CD8-positive, alpha-beta memory T cell (primary cell): ENCODE measurements at regions not wholly inside any gene's neighbourhood (a gene's known extent, or its start where the extent isn't known, plus 50 kb on each side); places are given as distances from the start of the nearest gene placed in this dataset.
"Not testable (repeated sequence)": the region's sequence is repeated elsewhere in the genome, so short reads cannot be mapped to it uniquely, and the experiment has no call there.

ENCODE experiments used
- CTCF ChIA-PET: fragments of 350-600 bp; sonication (Branson Sonifier 250); formaldehyde crosslinking; loops from one replicate; lab custom pipeline; 2021; ENCODE audit warnings: antibody characterized with exemption; lab: Charles Lee
- POLR2A ChIA-PET: fragments of 350-600 bp; sonication (Branson Sonifier 250); formaldehyde crosslinking; loops from one replicate; lab custom pipeline; 2021; ENCODE audit warnings: antibody characterized with exemption; lab: Charles Lee
- DNase-seq, 5 donors: peaks; one replicate each; pipeline versions ENCODE4 v3.0.0 to v3.0.0-alpha.2; 2020 to 2022; ENCODE audit warnings: mixed read lengths in 1 of 5
- H3K27ac ChIP-seq: one replicate; pipeline ENCODE4 v1.7.0; 2013; ENCODE audit warnings: low read depth, mild to moderate bottlenecking, low read length, moderate library complexity
- H3K27me3 ChIP-seq: 2 replicates; pipeline ENCODE4 v1.7.0; 2013; ENCODE audit warnings: low read length, mild to moderate bottlenecking; ENCODE audit not compliant: insufficient read depth, poor library complexity, severe bottlenecking
- H3K36me3 ChIP-seq: 2 replicates; pipeline ENCODE4 v1.7.0; 2013; ENCODE audit warnings: mild to moderate bottlenecking, low read length, moderate library complexity; ENCODE audit not compliant: insufficient read depth
- H3K4me1 ChIP-seq: 2 replicates; pipeline ENCODE4 v1.7.0; 2013; ENCODE audit warnings: mild to moderate bottlenecking, low read length, moderate library complexity; ENCODE audit not compliant: insufficient read depth
- H3K4me3 ChIP-seq: 2 replicates; pipeline ENCODE4 v1.7.0; 2013; ENCODE audit warnings: mild to moderate bottlenecking, low read length
- H3K9me3 ChIP-seq: 2 replicates; pipeline ENCODE4 v1.7.0; 2013; ENCODE audit warnings: mild to moderate bottlenecking, low read length
- H3K27ac Mint-ChIP-seq, 8 donors: one replicate each; pipeline ENCODE4 v1.8.0; 2020 to 2021; ENCODE audit warnings: mixed read lengths in 8 of 8, mild to moderate bottlenecking in 6 of 8, inconsistent platforms in 3 of 8, moderate library complexity in 3 of 8
- H3K27me3 Mint-ChIP-seq, 2 donors: one replicate each; pipeline ENCODE4 v1.8.0; 2020 to 2021; ENCODE audit warnings: mixed read lengths in 2 of 2, mild to moderate bottlenecking in 1 of 2, moderate library complexity in 1 of 2
- H3K36me3 Mint-ChIP-seq, 3 donors: one replicate each; pipeline ENCODE4 v1.8.0; 2020 to 2021; ENCODE audit warnings: mixed read lengths in 3 of 3, inconsistent platforms in 1 of 3, mild to moderate bottlenecking in 1 of 3
- H3K4me1 Mint-ChIP-seq, 3 donors: one replicate each; pipeline ENCODE4 v1.8.0; 2020 to 2021; ENCODE audit warnings: mixed read lengths in 3 of 3, inconsistent platforms in 1 of 3, mild to moderate bottlenecking in 1 of 3
- H3K4me3 Mint-ChIP-seq, 7 donors: one replicate each; pipeline ENCODE4 v1.8.0; 2020 to 2021; ENCODE audit warnings: mixed read lengths in 7 of 7, mild to moderate bottlenecking in 6 of 7, moderate library complexity in 4 of 7, inconsistent platforms in 2 of 7
- H3K9me3 Mint-ChIP-seq, 5 donors: one replicate each; pipeline ENCODE4 v1.8.0; 2020 to 2022; ENCODE audit warnings: mixed read lengths in 5 of 5, mild to moderate bottlenecking in 3 of 5, moderate library complexity in 2 of 5, inconsistent platforms in 1 of 5

DNA sequence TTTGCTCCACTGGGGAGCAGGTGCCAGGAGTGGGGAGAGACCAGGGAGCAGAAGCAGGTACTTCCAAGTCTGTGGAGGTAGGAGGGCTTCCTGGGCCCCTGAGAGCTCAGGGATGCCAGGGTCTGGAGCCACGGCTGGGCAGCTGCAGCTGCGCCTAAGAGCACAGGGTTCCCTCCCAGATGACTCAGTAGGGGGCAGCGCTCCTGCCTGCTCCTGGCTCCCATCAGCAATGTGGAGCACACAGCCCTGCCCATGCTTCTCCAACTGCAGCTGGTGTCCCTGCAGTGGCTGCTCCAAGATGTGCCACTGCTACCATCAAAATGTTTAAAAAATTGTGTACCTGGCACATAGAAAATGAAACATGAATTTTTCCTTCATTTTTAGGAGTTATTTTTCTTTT, 1028.2 kb downstream of the PCDH7 start:
- DNase-seq = no peak
- Histone ChIP-seq H3K36me3 (no peaks in the 10 kb centered on the region), H3K4me1 (no peaks in the 10 kb centered on the region), H3K27me3 (no peaks in the 10 kb centered on the region), H3K27ac (no peak overlapping the region), H3K9me3 (no peaks in the 10 kb centered on the region), H3K4me3 (no peak overlapping the region)
- CTCF ChIA-PET = no interaction called here
- Mint-ChIP-seq H3K9me3 (peaks cover 13 to 32% (median 14%) of the 10 kb centered on the region in 5 donors), H3K36me3 (no peaks in the 10 kb centered on the region), H3K4me3 (no peak overlapping the region), H3K27ac (no peak overlapping the region), H3K27me3 (no peaks in the 10 kb centered on the region), H3K4me1 (no peaks in the 10 kb centered on the region)
- POLR2A ChIA-PET = no interaction called here

GRCh38 chr4:31750581-31750980, 1030.4 kb downstream of the PCDH7 start:
- H3K27ac Mint-ChIP-seq, CTCF ChIA-PET, H3K36me3 Mint-ChIP-seq, H3K9me3 ChIP-seq, DNase-seq, H3K4me1 ChIP-seq, H3K4me1 Mint-ChIP-seq, H3K27me3 ChIP-seq, H3K27me3 Mint-ChIP-seq, H3K4me3 ChIP-seq, H3K36me3 ChIP-seq, H3K27ac ChIP-seq, H3K4me3 Mint-ChIP-seq, POLR2A ChIA-PET: not testable (repeated sequence)
- H3K9me3 Mint-ChIP-seq = peaks cover 13 to 32% (median 22%) of the 10 kb centered on the region in 5 donors

GRCh38 chr4:31755751-31756150, 1035.6 kb downstream of the PCDH7 start:
- H3K9me3 Mint-ChIP-seq = peaks cover 8 to 40% (median 16%) of the 10 kb centered on the region in 5 donors
- H3K4me3 ChIP-seq = no peak overlapping the region
- H3K27me3 ChIP-seq = no peaks in the 10 kb centered on the region
- ChIA-PET POLR2A (no interaction called here), CTCF (no interaction called here)
- no peak overlapping the region for H3K4me3 Mint-ChIP-seq
- H3K36me3 ChIP-seq = no peaks in the 10 kb centered on the region
- H3K4me1 ChIP-seq = no peaks in the 10 kb centered on the region
- no peaks in the 10 kb centered on the region for H3K9me3 ChIP-seq
- no peaks in the 10 kb centered on the region for H3K27me3 Mint-ChIP-seq
- no peak overlapping the region for H3K27ac ChIP-seq
- no peak overlapping the region for H3K27ac Mint-ChIP-seq
- no peaks in the 10 kb centered on the region for H3K36me3 Mint-ChIP-seq
- no peak for DNase-seq
- no peaks in the 10 kb centered on the region for H3K4me1 Mint-ChIP-seq

- Histone ChIP-seq H3K27ac (no peak overlapping the region), H3K4me1 (no peaks in the 10 kb centered on the region), H3K9me3 (no peaks in the 10 kb centered on the region), H3K4me3 (no peak overlapping the region), H3K27me3 (no peaks in the 10 kb centered on the region), H3K36me3 (no peaks in the 10 kb centered on the region)
- DNase-seq = no peak
- H3K36me3 Mint-ChIP-seq = no peaks in the 10 kb centered on the region
- ChIA-PET CTCF (no interaction called here), POLR2A (no interaction called here)
- H3K27ac Mint-ChIP-seq = no peak overlapping the region
- peaks cover 6 to 57% (median 13%) of the 10 kb centered on the region in 5 donors for H3K9me3 Mint-ChIP-seq
- H3K4me1 Mint-ChIP-seq = no peaks in the 10 kb centered on the region
- H3K4me3 Mint-ChIP-seq = no peak overlapping the region
- no peaks in the 10 kb centered on the region for H3K27me3 Mint-ChIP-seq
These were observed 1048.6 kb downstream of the PCDH7 start for GRCh38 chr4:31768756-31769155.

DNA sequence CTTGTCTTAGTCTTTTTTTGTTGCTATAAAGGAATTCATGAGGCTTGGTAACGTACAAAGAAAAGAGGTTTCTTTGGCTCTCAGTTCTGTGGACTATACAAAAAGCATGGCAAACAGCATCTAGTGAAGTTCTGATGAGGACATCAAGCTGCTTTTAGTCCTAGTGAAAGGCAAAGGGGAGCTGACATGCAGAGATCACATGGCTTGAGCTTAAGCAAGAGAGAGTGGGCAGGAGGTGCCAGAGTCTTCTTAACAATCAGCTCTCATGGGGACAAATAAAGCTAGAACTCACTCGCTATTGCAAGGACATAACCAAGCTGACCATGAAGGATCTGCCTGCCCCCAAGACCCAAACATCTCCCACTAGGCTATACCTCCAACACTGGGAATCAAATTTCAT, 1063.1 kb downstream of the PCDH7 start:
- peaks cover 4% of the 10 kb centered on the region for H3K9me3 ChIP-seq
- CTCF ChIA-PET = no interaction called here
- peaks cover 2 to 17% (median 6%) of the 10 kb centered on the region in 5 donors for H3K9me3 Mint-ChIP-seq
- H3K4me3 Mint-ChIP-seq = no peak overlapping the region
- no peaks in the 10 kb centered on the region for H3K36me3 Mint-ChIP-seq
- no peaks in the 10 kb centered on the region for H3K4me1 ChIP-seq
- POLR2A ChIA-PET = no interaction called here
- H3K4me3 ChIP-seq = no peak overlapping the region
- H3K27ac Mint-ChIP-seq = no peak overlapping the region
- H3K4me1 Mint-ChIP-seq = no peaks in the 10 kb centered on the region
- no peak for DNase-seq
- H3K36me3 ChIP-seq = no peaks in the 10 kb centered on the region
- H3K27me3 Mint-ChIP-seq = no peaks in the 10 kb centered on the region
- H3K27me3 ChIP-seq = no peaks in the 10 kb centered on the region
- no peak overlapping the region for H3K27ac ChIP-seq

DNA sequence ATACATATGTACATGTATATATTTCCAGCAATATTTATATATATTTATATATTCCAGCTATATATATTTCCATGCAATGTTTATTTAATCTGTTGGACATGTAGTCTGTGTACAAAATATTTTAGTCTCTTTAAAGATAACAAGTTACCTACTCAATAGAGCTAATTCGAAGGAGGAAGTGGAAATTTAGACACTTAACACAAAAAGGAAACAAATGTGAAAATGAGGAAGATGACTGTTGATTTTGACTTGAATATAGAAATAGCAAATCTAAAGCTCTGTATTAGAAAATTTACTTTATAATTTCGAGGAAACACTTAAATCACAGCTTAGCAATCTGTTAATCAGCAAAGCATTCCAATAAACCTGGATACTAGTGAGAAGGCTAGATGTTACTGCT, 1064.4 kb downstream of the PCDH7 start:
- Mint-ChIP-seq H3K4me1 (no peaks in the 10 kb centered on the region), H3K36me3 (no peaks in the 10 kb centered on the region)
- no peak overlapping the region for H3K27ac ChIP-seq

DNA sequence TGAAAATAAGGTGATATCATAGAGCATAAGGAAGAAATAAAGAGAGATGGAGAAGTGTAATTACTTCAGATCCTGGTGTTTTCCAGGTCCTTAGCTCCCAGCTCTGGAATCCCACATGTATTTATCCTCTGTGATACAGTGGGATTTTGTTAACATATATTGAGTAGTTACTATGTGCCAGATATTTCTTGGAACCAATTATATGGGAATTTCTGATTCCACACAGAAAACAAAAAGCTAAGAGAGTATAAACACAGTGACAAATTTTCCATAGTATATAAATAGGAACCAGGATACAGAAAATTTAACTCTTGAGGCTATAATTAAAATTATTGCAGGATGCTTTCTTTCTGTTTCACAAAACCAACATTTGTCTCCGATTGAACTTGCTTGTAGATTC, 1067.5 kb downstream of the PCDH7 start:
- H3K4me1 ChIP-seq = no peaks in the 10 kb centered on the region
- H3K36me3 Mint-ChIP-seq = no peaks in the 10 kb centered on the region
- peaks cover 4% of the 10 kb centered on the region for H3K9me3 ChIP-seq
- no peak overlapping the region for H3K4me3 ChIP-seq
- DNase-seq = no peak
- H3K27ac Mint-ChIP-seq = no peak overlapping the region
- H3K36me3 ChIP-seq = no peaks in the 10 kb centered on the region
- no peak overlapping the region for H3K4me3 Mint-ChIP-seq
- no peaks in the 10 kb centered on the region for H3K4me1 Mint-ChIP-seq
- POLR2A ChIA-PET = no interaction called here
- H3K27ac ChIP-seq = no peak overlapping the region
- no peaks in the 10 kb centered on the region for H3K27me3 Mint-ChIP-seq
- no peaks in the 10 kb centered on the region for H3K27me3 ChIP-seq
- H3K9me3 Mint-ChIP-seq = peaks cover 2 to 15% (median 7%) of the 10 kb centered on the region in 5 donors
- CTCF ChIA-PET = no interaction called here

More for the DNA sequence above, 1064.4 kb downstream of the PCDH7 start:
- Histone ChIP-seq H3K9me3 (peaks cover 4% of the 10 kb centered on the region), H3K4me3 (no peak overlapping the region), H3K36me3 (no peaks in the 10 kb centered on the region), H3K4me1 (no peaks in the 10 kb centered on the region), H3K27me3 (no peaks in the 10 kb centered on the region)
- ChIA-PET CTCF (interaction anchor here (0.6 kb wide), 1 partner anchor 411 kb away, joined by 3 read pairs; no protein-coding TSS in a partner anchor), POLR2A (no interaction called here)
- no peak for DNase-seq
- no peak overlapping the region for H3K4me3 Mint-ChIP-seq
- H3K27ac Mint-ChIP-seq = no peak overlapping the region
- no peaks in the 10 kb centered on the region for H3K27me3 Mint-ChIP-seq
- H3K9me3 Mint-ChIP-seq = peaks cover 0 to 14% (median 6%) of the 10 kb centered on the region in 5 donors

DNA sequence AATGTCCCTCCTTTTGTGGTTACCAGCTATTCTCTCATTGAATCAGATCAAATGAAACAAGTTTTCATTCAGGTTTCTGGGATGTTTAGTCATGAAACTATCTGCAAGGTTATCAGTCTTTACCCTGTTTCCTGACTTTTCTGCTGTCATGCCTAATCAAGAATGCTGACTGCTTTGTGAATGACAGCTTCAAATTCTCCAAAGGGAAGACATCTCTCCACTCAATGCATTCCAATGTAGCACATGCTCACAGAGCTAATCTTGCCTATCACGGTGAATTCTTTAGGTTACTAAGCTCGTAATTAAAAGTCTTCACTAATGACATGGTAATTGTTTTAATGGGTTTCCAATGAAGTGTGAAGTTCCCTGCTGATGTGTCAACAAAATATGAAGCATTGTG, 1068.5 kb downstream of the PCDH7 start:
- Histone ChIP-seq H3K4me1 (no peaks in the 10 kb centered on the region), H3K27ac (no peak overlapping the region), H3K27me3 (no peaks in the 10 kb centered on the region), H3K36me3 (no peaks in the 10 kb centered on the region), H3K9me3 (no peaks in the 10 kb centered on the region), H3K4me3 (no peak overlapping the region)
- Mint-ChIP-seq H3K36me3 (no peaks in the 10 kb centered on the region), H3K9me3 (peaks cover 2 to 15% (median 4%) of the 10 kb centered on the region in 5 donors), H3K27ac (no peak overlapping the region), H3K27me3 (no peaks in the 10 kb centered on the region), H3K4me3 (no peak overlapping the region), H3K4me1 (no peaks in the 10 kb centered on the region)
- CTCF ChIA-PET = interaction anchor here (0.7 kb wide), 1 partner anchor 24 kb away, joined by 3 read pairs; no protein-coding TSS in a partner anchor
- DNase-seq = no peak
- POLR2A ChIA-PET = no interaction called here

DNA sequence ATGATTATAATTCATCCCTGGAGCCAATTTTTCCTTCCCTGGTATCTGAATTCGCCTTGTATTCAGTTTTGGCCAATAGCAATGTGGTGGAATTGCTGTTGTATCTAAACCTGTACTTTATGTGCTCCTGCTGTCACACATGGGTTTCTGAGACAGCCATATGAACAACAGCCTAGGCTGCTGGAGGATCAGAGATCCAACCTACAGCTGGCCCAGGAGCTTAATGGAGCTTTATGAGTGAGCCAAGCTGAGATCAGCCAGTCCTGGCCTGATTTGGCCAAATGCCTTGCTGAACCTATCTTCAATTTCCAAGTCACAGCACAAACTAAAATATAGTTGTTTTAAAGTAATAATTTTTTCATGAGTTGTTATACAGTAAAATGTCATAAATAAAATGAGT, 1071.5 kb downstream of the PCDH7 start:
- no peak overlapping the region for H3K4me3 Mint-ChIP-seq
- no peaks in the 10 kb centered on the region for H3K4me1 Mint-ChIP-seq
- Histone ChIP-seq H3K27ac (no peak overlapping the region), H3K9me3 (no peaks in the 10 kb centered on the region), H3K4me1 (no peaks in the 10 kb centered on the region), H3K36me3 (no peaks in the 10 kb centered on the region), H3K4me3 (no peak overlapping the region), H3K27me3 (no peaks in the 10 kb centered on the region)
- no peaks in the 10 kb centered on the region for H3K36me3 Mint-ChIP-seq
- CTCF ChIA-PET = no interaction called here
- H3K9me3 Mint-ChIP-seq = peaks cover 3 to 30% (median 9%) of the 10 kb centered on the region in 5 donors
- POLR2A ChIA-PET = no interaction called here
- no peak overlapping the region for H3K27ac Mint-ChIP-seq
- no peaks in the 10 kb centered on the region for H3K27me3 Mint-ChIP-seq
- DNase-seq = no peak
